Natural killer cell (primary cell): ENCODE measurements at regions not wholly inside any gene's neighbourhood (a gene's known extent, or its start where the extent isn't known, plus 50 kb on each side); places are given as distances from the start of the nearest gene placed in this dataset.
A peak's percentile ranks its signal among the peaks of the same experiment; 100 is the strongest.
"Not testable (repeated sequence)": the region's sequence is repeated elsewhere in the genome, so short reads cannot be mapped to it uniquely, and the experiment has no call there.

Source experiments
- ATAC-seq, 3 donors: fragments of 150-1000 bp in 2 of 3; fragments of 200-7000 bp in 1 of 3; cut with Tn5 transposase; 1 replicate in 1 of 3; 2 replicates in 2 of 3; pipeline ENCODE4 v1.10.0; 2021; ENCODE audit warnings: mild to moderate bottlenecking in 2 of 3, moderate library complexity in 2 of 3
- DNase-seq, 2 donors: peaks; one replicate each; pipeline versions ENCODE4 v3.0.0 to v3.0.0-alpha.2; 2013 to 2021; ENCODE audit warnings: mixed read lengths in 1 of 2
- H3K27ac ChIP-seq: one replicate; pipeline ENCODE4 v1.5.1; 2013; ENCODE audit warnings: mild to moderate bottlenecking, low read length
- H3K27me3 ChIP-seq: one replicate; pipeline ENCODE4 v1.6.1; 2013; ENCODE audit warnings: low read length; ENCODE audit not compliant: control insufficient read depth, insufficient read depth
- H3K36me3 ChIP-seq: one replicate; pipeline ENCODE4 v1.6.1; 2013; ENCODE audit warnings: low read length; ENCODE audit not compliant: control insufficient read depth, insufficient read depth
- H3K4me1 ChIP-seq: one replicate; pipeline ENCODE4 v1.6.1; 2013; ENCODE audit warnings: low read length; ENCODE audit not compliant: control insufficient read depth, insufficient read depth
- H3K4me3 ChIP-seq: one replicate; pipeline ENCODE4 v1.5.1; 2013; ENCODE audit warnings: low read length
- H3K9me3 ChIP-seq: one replicate; pipeline ENCODE4 v1.6.1; 2013; ENCODE audit warnings: low read length; ENCODE audit not compliant: control insufficient read depth, insufficient read depth
- H3K27ac Mint-ChIP-seq, 2 donors: one replicate each; pipeline ENCODE4 v1.8.0; 2022; ENCODE audit warnings: mild to moderate bottlenecking in 2 of 2, mixed read lengths in 2 of 2, moderate library complexity in 1 of 2
- H3K27me3 Mint-ChIP-seq, 2 donors: one replicate each; pipeline ENCODE4 v1.8.0; 2022; ENCODE audit warnings: low read depth in 2 of 2, mixed read lengths in 2 of 2
- H3K36me3 Mint-ChIP-seq: one replicate; pipeline ENCODE4 v1.8.0; 2022; ENCODE audit warnings: mixed read lengths
- H3K4me1 Mint-ChIP-seq, 2 donors: one replicate each; pipeline ENCODE4 v1.8.0; 2022; ENCODE audit warnings: mixed read lengths in 2 of 2
- H3K4me3 Mint-ChIP-seq: one replicate; pipeline ENCODE4 v1.8.0; 2022; ENCODE audit warnings: mild to moderate bottlenecking, moderate library complexity, mixed read lengths
- H3K9me3 Mint-ChIP-seq, 2 donors: one replicate each; pipeline ENCODE4 v1.8.0; 2022; ENCODE audit warnings: mixed read lengths in 2 of 2
- CTCF ChIP-seq: fragments of 200-600 bp; IDR thresholded peaks from one replicate; pipeline ENCODE4 v1.8.0; 2022; ENCODE audit warnings: antibody characterized with exemption
- WGBS: methylation state at CpG from one replicate; pipeline ENCODE4 v1.1.7; 2013; ENCODE audit warnings: missing lambda C conversion rate; ENCODE audit not compliant: insufficient coverage; 5-methylcytosine and 5-hydroxymethylcytosine counted together
- intact Hi-C: fragments of 100-400 bp; cut with micrococcal nuclease; formaldehyde crosslinking; loops from one replicate; pipeline ENCODE4 v1.14.2; 2022

GRCh38 chr5:39526914-39527477, 102.2 kb upstream of the DAB2 start:
- no peak for DNase-seq

GRCh38 chr5:39525781-39526180, 101.0 kb upstream of the DAB2 start:
- H3K36me3 Mint-ChIP-seq, H3K27me3 ChIP-seq, H3K4me1 ChIP-seq, H3K36me3 ChIP-seq, H3K27me3 Mint-ChIP-seq, H3K27ac ChIP-seq, H3K4me1 Mint-ChIP-seq, H3K9me3 ChIP-seq, DNase-seq, intact Hi-C loops, H3K9me3 Mint-ChIP-seq, H3K4me3 ChIP-seq, H3K4me3 Mint-ChIP-seq, H3K27ac Mint-ChIP-seq, ATAC-seq: not testable (repeated sequence)
- 97% methylated on average over 7 of the region's 7 CpGs for WGBS

More at GRCh38 chr5:39526914-39527477, 102.2 kb upstream of the DAB2 start:
- H3K27ac ChIP-seq, result no peak overlapping the region
- peak in 2 of 3 donors; percentile 33 to 46 for ATAC-seq
- no peaks in the 10 kb centered on the region for H3K4me1 ChIP-seq
- no peaks in the 10 kb centered on the region for H3K9me3 Mint-ChIP-seq
- H3K4me3 ChIP-seq, result no peak overlapping the region
- no peaks in the 10 kb centered on the region for H3K27me3 ChIP-seq
- intact Hi-C loops, result no loop called here
- H3K27me3 Mint-ChIP-seq, result peaks cover 0 to 6% of the 10 kb centered on the region in 2 donors
- 47% methylated on average over 3 of the region's 7 CpGs for WGBS
- H3K27ac Mint-ChIP-seq, result no peak overlapping the region
- H3K36me3 ChIP-seq, result no peaks in the 10 kb centered on the region
- H3K4me3 Mint-ChIP-seq, result no peak overlapping the region
- no peaks in the 10 kb centered on the region for H3K36me3 Mint-ChIP-seq
- TF ChIP-seq CTCF, result no peak
- H3K4me1 Mint-ChIP-seq, result peaks cover 5 to 6% of the 10 kb centered on the region in 2 donors
- no peaks in the 10 kb centered on the region for H3K9me3 ChIP-seq

- Mint-ChIP-seq H3K9me3 (no peaks in the 10 kb centered on the region), H3K4me3 (no peak overlapping the region), H3K36me3 (no peaks in the 10 kb centered on the region), H3K4me1 (peaks cover 5 to 6% of the 10 kb centered on the region in 2 donors), H3K27me3 (peaks cover 0 to 3% of the 10 kb centered on the region in 2 donors), H3K27ac (no peak overlapping the region)
- WGBS, result 95% methylated on average over 1 of the region's 2 CpGs
- no peak overlapping the region for H3K4me3 ChIP-seq
- no peaks in the 10 kb centered on the region for H3K27me3 ChIP-seq
- DNase-seq (no peak), ATAC-seq (no peak)
- no peaks in the 10 kb centered on the region for H3K4me1 ChIP-seq
- H3K27ac ChIP-seq, result no peak overlapping the region
- no peak for TF ChIP-seq CTCF
- intact Hi-C loops, result no loop called here
- H3K9me3 ChIP-seq, result no peaks in the 10 kb centered on the region
- no peaks in the 10 kb centered on the region for H3K36me3 ChIP-seq
Measured at GRCh38 chr5:39525271-39525670, 100.5 kb upstream of the DAB2 start.

- WGBS, result 90% methylated on average over 4 of the region's 4 CpGs
- Mint-ChIP-seq H3K27me3 (peaks cover 0 to 3% of the 10 kb centered on the region in 2 donors), H3K4me1 (peaks cover 5 to 6% of the 10 kb centered on the region in 2 donors), H3K36me3 (no peaks in the 10 kb centered on the region), H3K27ac (no peak overlapping the region), H3K4me3 (no peak overlapping the region), H3K9me3 (no peaks in the 10 kb centered on the region)
- no peaks in the 10 kb centered on the region for H3K36me3 ChIP-seq
- no peak for TF ChIP-seq CTCF
- ATAC-seq, result no peak
- H3K4me3 ChIP-seq, result no peak overlapping the region
- DNase-seq, result no peak
- H3K27ac ChIP-seq, result no peak overlapping the region
- no peaks in the 10 kb centered on the region for H3K4me1 ChIP-seq
- no peaks in the 10 kb centered on the region for H3K27me3 ChIP-seq
- intact Hi-C loops, result no loop called here
- no peaks in the 10 kb centered on the region for H3K9me3 ChIP-seq
Measured at GRCh38 chr5:39523821-39524220, 99.0 kb upstream of the DAB2 start.
